Endothelial cell of umbilical vein (primary cell): ENCODE measurements at regions not wholly inside any gene's neighbourhood (a gene's known extent, or its start where the extent isn't known, plus 50 kb on each side); places are given as distances from the start of the nearest gene placed in this dataset.

Experiments used
- BruUV-seq: library from RNA; stranded (reverse); fragments of 400-500 nt; replicated peaks from 2 replicates; lab custom pipeline; 2021; lab: Mats Ljungman, UMichigan
- CTCF ChIA-PET: fragments of 300-600, 350-600 bp; sonication (Branson Sonifier 250); formaldehyde crosslinking; loops from one replicate; lab custom pipeline; 2021; ENCODE audit warnings: antibody characterized with exemption, inconsistent platforms; lab: Charles Lee
- POLR2A ChIA-PET: fragments of 300-600, 350-600 bp; sonication (Branson Sonifier 250); formaldehyde crosslinking; loops from one replicate; lab custom pipeline; 2021; ENCODE audit warnings: antibody characterized with exemption, inconsistent platforms; lab: Charles Lee
- DNase-seq: peaks from one replicate; pipeline ENCODE4 v3.0.0-alpha.2; 2011; ENCODE audit warnings: low read depth, low spot score
- FAIRE-seq: peaks from 2 replicates; lab custom pipeline; 2011; peaks lifted over from hg19 to GRCh38; lab: Jason Lieb, UNC
- H2AFZ ChIP-seq: 2 replicates; pipeline ENCODE4 v1.6.0; 2012; ENCODE audit warnings: low read depth, low read length, control low read depth, inconsistent platforms
- H3K27ac ChIP-seq: 2 replicates; pipeline ENCODE4 v1.5.1; 2011; ENCODE audit warnings: low read depth, mild to moderate bottlenecking, control low read depth, low read length, moderate library complexity; ENCODE audit not compliant: insufficient read depth
- H3K27me3 ChIP-seq, 2 experiments: 2 replicates each; pipeline versions ENCODE4 v1.6.0 to v1.6.1; 2011; ENCODE audit warnings: low read length in 2 of 2, mixed read lengths in 1 of 2; ENCODE audit not compliant: control insufficient read depth in 2 of 2, insufficient read depth in 2 of 2
- H3K36me3 ChIP-seq, 2 experiments: 2 replicates in 1 of 2; 3 replicates in 1 of 2; pipeline ENCODE4 v1.5.1; 2011; ENCODE audit warnings: low read length in 2 of 2, mild to moderate bottlenecking in 1 of 2, moderate library complexity in 1 of 2; ENCODE audit not compliant: control insufficient read depth in 2 of 2, insufficient read depth in 2 of 2; ENCODE audit errors: extremely low read depth in 1 of 2
- H3K4me1 ChIP-seq: 3 replicates; pipeline ENCODE4 v1.5.1; 2011; ENCODE audit warnings: mild to moderate bottlenecking, low read length; ENCODE audit not compliant: control insufficient read depth, insufficient read depth; ENCODE audit errors: extremely low read depth
- H3K4me2 ChIP-seq: 2 replicates; pipeline ENCODE4 v1.6.1; 2011; ENCODE audit warnings: low read length, control low read depth, mixed read lengths; ENCODE audit not compliant: insufficient read depth
- H3K4me3 ChIP-seq, 3 experiments: fragments of 200-600 bp in 1 of 3; sonication (generic), shearing (Covaris generic) in 1 of 3; replicated peaks in 1 of 3; 2 replicates each; pipeline ENCODE4 v1.5.1; 2011 to 2016; ENCODE audit warnings: control low read depth in 3 of 3, low read length in 3 of 3, mild to moderate bottlenecking in 2 of 3, inconsistent platforms in 1 of 3, low read depth in 1 of 3, moderate library complexity in 1 of 3; ENCODE audit not compliant: insufficient read depth in 1 of 3
- H3K79me2 ChIP-seq: 2 replicates; pipeline ENCODE4 v1.6.0; 2012; ENCODE audit warnings: low read length, inconsistent platforms; ENCODE audit not compliant: control insufficient read depth, insufficient read depth
- H3K9ac ChIP-seq: replicated peaks from 2 replicates; pipeline ENCODE3; 2011; ENCODE audit warnings: low read length, control low read depth; ENCODE audit not compliant: insufficient read depth; ENCODE audit errors: extremely low read depth
- H3K9me1 ChIP-seq: replicated peaks from 3 replicates; pipeline ENCODE4 v1.6.0; 2011; ENCODE audit warnings: mild to moderate bottlenecking, low read length; ENCODE audit not compliant: control insufficient read depth, insufficient read depth; ENCODE audit errors: extremely low read depth
- H3K9me3 ChIP-seq: replicated peaks from 2 replicates; pipeline ENCODE4 v1.5.1; 2012; ENCODE audit warnings: low read length, inconsistent platforms; ENCODE audit not compliant: control insufficient read depth, insufficient read depth
- H4K20me1 ChIP-seq: replicated peaks from 2 replicates; pipeline ENCODE3; 2011; ENCODE audit warnings: mild to moderate bottlenecking, low read length; ENCODE audit not compliant: control insufficient read depth, insufficient read depth; ENCODE audit errors: extremely low read depth
- CTCF ChIP-seq, 2 donors: IDR thresholded peaks; 1 replicate in 1 of 2; 2 replicates in 1 of 2; pipeline ENCODE4 v1.5.1; 2011; ENCODE audit warnings: low read length in 2 of 2, mild to moderate bottlenecking in 2 of 2, moderate library complexity in 2 of 2, control low read depth in 1 of 2, inconsistent platforms in 1 of 2, low read depth in 1 of 2; ENCODE audit not compliant: insufficient read depth in 1 of 2; ENCODE audit errors: extremely low read depth in 1 of 2
- EZH2 ChIP-seq: IDR thresholded peaks from 2 replicates; pipeline ENCODE4 v1.6.1; 2012; ENCODE audit warnings: borderline replicate concordance, low read depth, mild to moderate bottlenecking, moderate library complexity, low read length, inconsistent platforms; ENCODE audit not compliant: severe bottlenecking
- FOS ChIP-seq: IDR thresholded peaks from 2 replicates; pipeline ENCODE4 v1.6.1; 2011; ENCODE audit warnings: mild to moderate bottlenecking, low read length, moderate library complexity, borderline replicate concordance; ENCODE audit not compliant: insufficient read depth
- GATA2 ChIP-seq: IDR thresholded peaks from 2 replicates; pipeline ENCODE4 v1.7.0; 2011; ENCODE audit warnings: low read depth, mild to moderate bottlenecking, moderate library complexity, mixed read lengths, low read length; ENCODE audit not compliant: insufficient read length, insufficient read depth
- JUN ChIP-seq: IDR thresholded peaks from 2 replicates; pipeline ENCODE4 v1.6.1; 2011; ENCODE audit warnings: borderline replicate concordance, low read depth; ENCODE audit not compliant: insufficient read length, insufficient read depth
- MAX ChIP-seq: IDR thresholded peaks from 2 replicates; pipeline ENCODE4 v1.6.1; 2011; ENCODE audit not compliant: insufficient read depth, insufficient read length
- MYC ChIP-seq: IDR thresholded peaks from one replicate; pipeline ENCODE4 v1.6.1; 2011; ENCODE audit warnings: mild to moderate bottlenecking, low read depth, low read length
- POLR2A ChIP-seq: IDR thresholded peaks from 2 replicates; pipeline ENCODE4 v1.6.1; 2012; ENCODE audit warnings: low read depth, mild to moderate bottlenecking, control low read depth, low read length
- POLR2AphosphoS5 ChIP-seq: IDR thresholded peaks from 2 replicates; pipeline ENCODE4 v1.6.1; 2012; ENCODE audit warnings: low read depth, mild to moderate bottlenecking, control low read depth, low read length, moderate library complexity; ENCODE audit not compliant: insufficient read depth
- dilution Hi-C: fragments of 300-500 bp; cut with MboI; formaldehyde crosslinking; loops from one replicate; pipeline ENCODE4 v1.15.0; 2019; ENCODE audit warnings: low sequenced_read_pairs; ENCODE audit not compliant: extremely low pct_ligation_motif_present
- intact Hi-C: fragments of 100-400 bp; cut with micrococcal nuclease; formaldehyde crosslinking; loops from one replicate; pipeline ENCODE4 v1.10.0; 2022

- no TSS peak for BruUV-seq
- no peak for DNase-seq
- intact Hi-C loops = no loop called here
These were observed 119.5 kb upstream of the TMCO5A start for GRCh38 chr15:37814847-37815515.

More at GRCh38 chr15:37814847-37815515, 119.5 kb upstream of the TMCO5A start:
- no peak overlapping the region for H2AFZ ChIP-seq
- H3K9ac ChIP-seq = no peak overlapping the region
- H3K36me3 ChIP-seq = no peaks in the 10 kb centered on the region
- dilution Hi-C loops = no loop called here
- no peaks in the 10 kb centered on the region for H3K9me1 ChIP-seq
- no peaks in the 10 kb centered on the region for H3K4me1 ChIP-seq
- H3K79me2 ChIP-seq = no peaks in the 10 kb centered on the region
- H3K4me3 ChIP-seq = no peak overlapping the region
- H3K4me2 ChIP-seq = no peak overlapping the region
- peaks cover 0 to 2% of the 10 kb centered on the region in 2 experiments for H3K27me3 ChIP-seq
- H3K9me3 ChIP-seq = no peaks in the 10 kb centered on the region
- H3K27ac ChIP-seq = no peak overlapping the region
- ChIA-PET POLR2A (no interaction called here), CTCF (no interaction called here)
- FAIRE-seq = no peak
- no peak for TF ChIP-seq MYC
- TF ChIP-seq POLR2AphosphoS5 = no peak
- no peak for TF ChIP-seq POLR2A
- no peak for TF ChIP-seq GATA2
- no peak for TF ChIP-seq MAX
- no peak for TF ChIP-seq FOS
- TF ChIP-seq JUN = no peak
- no peak for TF ChIP-seq CTCF (IDR thresholded peaks at IDR 0.05; ENCODE audit: extremely low read depth in 1 of 2, insufficient read depth in 1 of 2, low read depth in 1 of 2, low read length in 2 of 2)
- no peak for TF ChIP-seq EZH2
- no peaks in the 10 kb centered on the region for H4K20me1 ChIP-seq
